IMR-90 (cell line): ENCODE measurements at regions not wholly inside any gene's neighbourhood (a gene's known extent, or its start where the extent isn't known, plus 50 kb on each side); places are given as distances from the start of the nearest gene placed in this dataset.

ENCODE experiments used
- ATAC-seq: fragments of 200-7000 bp; cut with Tn5 transposase; 2 replicates; pipeline ENCODE4 v1.9.1; 2020; ENCODE audit warnings: low read depth, mild to moderate bottlenecking, moderate library complexity
- BruUV-seq: library from RNA; stranded (reverse); fragments of 400-500 nt; replicated peaks from 2 replicates; lab custom pipeline; 2021; lab: Mats Ljungman, UMichigan
- CTCF ChIA-PET: fragments of 300-600 bp; formaldehyde crosslinking; extraction: SDS; loops from one replicate; lab custom pipeline; 2021; ENCODE audit warnings: antibody characterized with exemption; lab: Yijun Ruan, JAX
- POLR2A ChIA-PET: fragments of 300-600 bp; sonication (Branson Sonifier 250); formaldehyde crosslinking; loops from one replicate; lab custom pipeline; 2022; ENCODE audit warnings: antibody characterized with exemption; ENCODE audit not compliant: unreplicated experiment; lab: Charles Lee
- DNase-seq: peaks from one replicate; pipeline ENCODE4 v3.0.0; 2013
- H2AFZ ChIP-seq: replicated peaks from 2 replicates; pipeline ENCODE3; 2013; ENCODE audit warnings: low read length, mild to moderate bottlenecking; ENCODE audit not compliant: poor library complexity
- H2AK5ac ChIP-seq: 2 replicates; pipeline ENCODE4 v1.6.1; 2013; ENCODE audit warnings: low read depth, low read length, inconsistent platforms
- H2AK9ac ChIP-seq: replicated peaks from 2 replicates; pipeline ENCODE3; 2013; ENCODE audit warnings: mild to moderate bottlenecking, low read depth, low read length, moderate library complexity; ENCODE audit not compliant: poor library complexity
- H2BK120ac ChIP-seq: 2 replicates; pipeline ENCODE4 v1.6.1; 2013; ENCODE audit warnings: low read depth, low read length, inconsistent platforms
- H2BK15ac ChIP-seq: 3 replicates; pipeline ENCODE4 v1.6.1; 2013; ENCODE audit warnings: low read depth, low read length, inconsistent platforms
- H2BK20ac ChIP-seq: 2 replicates; pipeline ENCODE4 v1.6.1; 2013; ENCODE audit warnings: low read depth, mild to moderate bottlenecking, inconsistent platforms, low read length, moderate library complexity
- H2BK5ac ChIP-seq: 2 replicates; pipeline ENCODE4 v1.6.1; 2013; ENCODE audit warnings: mild to moderate bottlenecking, low read depth, low read length, inconsistent platforms; ENCODE audit not compliant: poor library complexity, severe bottlenecking
- H3K14ac ChIP-seq: replicated peaks from 2 replicates; pipeline ENCODE4 v1.6.1; 2013; ENCODE audit warnings: low read depth, low read length, inconsistent platforms
- H3K18ac ChIP-seq: 2 replicates; pipeline ENCODE4 v1.6.1; 2013; ENCODE audit warnings: low read depth, low read length, control low read depth
- H3K23ac ChIP-seq: 2 replicates; pipeline ENCODE4 v1.6.1; 2013; ENCODE audit warnings: low read depth, low read length, inconsistent platforms
- H3K27ac ChIP-seq: 2 replicates; pipeline ENCODE4 v1.5.1; 2013; ENCODE audit warnings: mild to moderate bottlenecking, control low read depth, low read length; ENCODE audit not compliant: insufficient read depth
- H3K27me3 ChIP-seq: 2 replicates; pipeline ENCODE4 v1.6.1; 2013; ENCODE audit warnings: low read length; ENCODE audit not compliant: control insufficient read depth, insufficient read depth
- H3K36me3 ChIP-seq: 2 replicates; pipeline ENCODE4 v1.6.1; 2013; ENCODE audit warnings: low read length, mixed read lengths; ENCODE audit not compliant: control insufficient read depth, insufficient read depth
- H3K4ac ChIP-seq: 2 replicates; pipeline ENCODE4 v1.6.1; 2013; ENCODE audit warnings: low read depth, low read length, inconsistent platforms
- H3K4me1 ChIP-seq: 2 replicates; pipeline ENCODE4 v1.6.1; 2013; ENCODE audit warnings: low read length, mixed read lengths; ENCODE audit not compliant: control insufficient read depth, insufficient read depth
- H3K4me2 ChIP-seq: 2 replicates; pipeline ENCODE4 v1.6.1; 2013; ENCODE audit warnings: low read depth, mild to moderate bottlenecking, control low read depth, low read length, moderate library complexity
- H3K4me3 ChIP-seq: 2 replicates; pipeline ENCODE4 v1.5.1; 2013; ENCODE audit warnings: low read depth, mild to moderate bottlenecking, control low read depth, low read length, moderate library complexity; ENCODE audit not compliant: insufficient read depth
- H3K56ac ChIP-seq: 2 replicates; pipeline ENCODE4 v1.6.1; 2013; ENCODE audit warnings: low read length, inconsistent platforms; ENCODE audit not compliant: insufficient read depth; ENCODE audit errors: extremely low read depth
- H3K79me1 ChIP-seq, 2 experiments: 2 replicates each; pipeline ENCODE4 v1.6.1; 2013; ENCODE audit warnings: low read length in 2 of 2, inconsistent platforms in 1 of 2, low read depth in 1 of 2
- H3K9ac ChIP-seq: 2 replicates; pipeline ENCODE4 v1.6.1; 2013; ENCODE audit warnings: low read depth, low read length, control low read depth
- H3K9me1 ChIP-seq: 2 replicates; pipeline ENCODE4 v1.6.1; 2013; ENCODE audit warnings: low read length, inconsistent platforms; ENCODE audit not compliant: insufficient read depth
- H3K9me3 ChIP-seq: 2 replicates; pipeline ENCODE4 v1.6.1; 2013; ENCODE audit warnings: low read length; ENCODE audit not compliant: control insufficient read depth, insufficient read depth
- H4K20me1 ChIP-seq: 2 replicates; pipeline ENCODE4 v1.6.1; 2013; ENCODE audit warnings: low read length, inconsistent platforms; ENCODE audit not compliant: insufficient read depth
- H4K5ac ChIP-seq: 2 replicates; pipeline ENCODE4 v1.6.1; 2013; ENCODE audit warnings: mild to moderate bottlenecking, low read depth, low read length, control low read depth
- H4K8ac ChIP-seq, 2 experiments: 2 replicates each; pipeline ENCODE4 v1.6.1; 2013; ENCODE audit warnings: low read depth in 2 of 2, low read length in 2 of 2, control low read depth in 1 of 2, inconsistent platforms in 1 of 2
- H4K91ac ChIP-seq: 2 replicates; pipeline ENCODE4 v1.6.1; 2013; ENCODE audit warnings: low read depth, low read length, inconsistent platforms; ENCODE audit not compliant: insufficient read depth
- BHLHE40 ChIP-seq: fragments of 150-350 bp; IDR thresholded peaks from 2 replicates; pipeline ENCODE4 v1.6.1; 2016; ENCODE audit warnings: mild to moderate bottlenecking, low read depth, low read length
- CEBPB ChIP-seq: IDR thresholded peaks from 2 replicates; pipeline ENCODE4 v1.6.1; 2012; ENCODE audit warnings: low read depth, low read length, improper control_type of control experiment
- CHD1 ChIP-seq: IDR thresholded peaks from 2 replicates; pipeline ENCODE4 v1.6.1; 2012; ENCODE audit warnings: low read depth, low read length, improper control_type of control experiment
- CTCF ChIP-seq: conservative IDR thresholded peaks from 2 replicates; pipeline ENCODE4 v1.5.1; 2012; ENCODE audit warnings: mild to moderate bottlenecking, low read depth, low read length, improper control_type of control experiment
- ELK1 ChIP-seq: fragments of 150-350 bp; IDR thresholded peaks from 2 replicates; pipeline ENCODE4 v1.6.1; 2016; ENCODE audit warnings: low read depth, mild to moderate bottlenecking, low read length, moderate library complexity, borderline replicate concordance
- FOS ChIP-seq: fragments of 150-350 bp; IDR thresholded peaks from 2 replicates; pipeline ENCODE4 v1.6.1; 2016; ENCODE audit warnings: low read depth, low read length
- MAFK ChIP-seq: IDR thresholded peaks from 2 replicates; pipeline ENCODE4 v1.6.1; 2012; ENCODE audit warnings: low read depth, low read length, improper control_type of control experiment
- MAZ ChIP-seq: IDR thresholded peaks from 2 replicates; pipeline ENCODE4 v1.6.1; 2012; ENCODE audit warnings: low read depth, mild to moderate bottlenecking, low read length, improper control_type of control experiment, moderate library complexity, borderline replicate concordance
- MXI1 ChIP-seq: IDR thresholded peaks from 2 replicates; pipeline ENCODE4 v1.6.1; 2012; ENCODE audit warnings: low read depth, mild to moderate bottlenecking, low read length, moderate library complexity, borderline replicate concordance
- NFE2L2 ChIP-seq: fragments of 150-350 bp; IDR thresholded peaks from 2 replicates; pipeline ENCODE4 v1.6.1; 2016; ENCODE audit warnings: low read depth, mild to moderate bottlenecking, low read length
- POLR2A ChIP-seq: IDR thresholded peaks from 2 replicates; pipeline ENCODE4 v1.6.1; 2012; ENCODE audit warnings: mild to moderate bottlenecking, low read depth, low read length
- RAD21 ChIP-seq: IDR thresholded peaks from 2 replicates; pipeline ENCODE4 v1.6.1; 2012; ENCODE audit warnings: low read length, improper control_type of control experiment
- RCOR1 ChIP-seq: IDR thresholded peaks from 2 replicates; pipeline ENCODE4 v1.6.1; 2012; ENCODE audit warnings: mild to moderate bottlenecking, low read length, improper control_type of control experiment; ENCODE audit not compliant: insufficient replicate concordance
- RFX5 ChIP-seq: IDR thresholded peaks from 2 replicates; pipeline ENCODE4 v1.8.0; 2012; ENCODE audit warnings: low read depth, mild to moderate bottlenecking, low read length, moderate library complexity
- SMC3 ChIP-seq: fragments of 150-350 bp; IDR thresholded peaks from 2 replicates; pipeline ENCODE4 v1.6.1; 2016; ENCODE audit warnings: low read depth, mild to moderate bottlenecking, antibody characterized with exemption, low read length, moderate library complexity
- USF2 ChIP-seq: fragments of 150-350 bp; IDR thresholded peaks from 2 replicates; pipeline ENCODE4 v1.6.1; 2017; ENCODE audit warnings: mild to moderate bottlenecking, antibody characterized with exemption, low read length, low read depth
- WGBS, 2 experiments: methylation state at CpG; one replicate each; pipeline versions ENCODE4 v1.1.5 to v1.1.7; 2013; ENCODE audit warnings: missing lambda C conversion rate in 2 of 2; ENCODE audit not compliant: insufficient read length in 1 of 2; ENCODE audit errors: extremely low coverage in 2 of 2; 5-methylcytosine and 5-hydroxymethylcytosine counted together
- dilution Hi-C: fragments of 300-500 bp; cut with HindIII; formaldehyde crosslinking; loops from one replicate; pipeline ENCODE4 v1.14.3; 2018; ENCODE audit warnings: low sequenced_read_pairs; ENCODE audit not compliant: unreplicated experiment
- in situ Hi-C: fragments of 300-500 bp; cut with MboI; formaldehyde crosslinking; loops from 3 replicates; pipeline ENCODE4 v1.14.3; 2019; ENCODE audit warnings: low sequenced_read_pairs, inconsistent platforms, mixed read lengths
- intact Hi-C: fragments of 100-400 bp; cut with micrococcal nuclease; formaldehyde crosslinking; loops from 2 replicates; pipeline ENCODE4 v1.10.0; 2022

- Histone ChIP-seq H3K9ac (no peak overlapping the region), H3K4me3 (no peak overlapping the region), H3K14ac (no peak overlapping the region), H2BK120ac (no peak overlapping the region), H3K4me2 (no peak overlapping the region), H3K56ac (no peak overlapping the region), H2AK5ac (no peak overlapping the region), H4K91ac (no peak overlapping the region), H2BK15ac (no peak overlapping the region), H3K36me3 (no peaks in the 10 kb centered on the region), H3K9me3 (peaks cover 20% of the 10 kb centered on the region), H3K27ac (no peak overlapping the region), H3K4ac (no peak overlapping the region), H4K20me1 (no peaks in the 10 kb centered on the region), H2AK9ac (no peak overlapping the region), H4K5ac (no peak overlapping the region), H3K4me1 (no peaks in the 10 kb centered on the region), H4K8ac (no peak overlapping the region), H3K18ac (no peak overlapping the region), H3K27me3 (no peaks in the 10 kb centered on the region), H2BK5ac (no peak overlapping the region), H3K9me1 (no peaks in the 10 kb centered on the region), H3K79me1 (no peaks in the 10 kb centered on the region), H3K23ac (no peak overlapping the region), H2BK20ac (no peak overlapping the region), H2AFZ (no peak overlapping the region)
- ChIA-PET CTCF (no interaction called here), POLR2A (no interaction called here)
- in situ Hi-C loops = no loop called here
- intact Hi-C loops = no loop called here
- ATAC-seq (no peak), DNase-seq (no peak)
- TF ChIP-seq POLR2A = no peak
- TF ChIP-seq FOS = no peak
- TF ChIP-seq RCOR1 = no peak
- TF ChIP-seq CHD1 = no peak
- no peak for TF ChIP-seq SMC3
- no peak for TF ChIP-seq USF2
- no peak for TF ChIP-seq MXI1
- TF ChIP-seq BHLHE40 = no peak
- TF ChIP-seq MAFK = no peak
- TF ChIP-seq ELK1 = no peak
- TF ChIP-seq CEBPB = no peak
- TF ChIP-seq RAD21 = no peak
- no peak for TF ChIP-seq CTCF
- TF ChIP-seq NFE2L2 = no peak
- no peak for TF ChIP-seq RFX5
- TF ChIP-seq MAZ = no peak
- WGBS, 2 experiments = 88% methylated on average over 4 of the region's 12 CpGs; no CpG with 5 or more reads in 1 of the 2 experiments
- no TSS peak for BruUV-seq
- dilution Hi-C loops = no loop called here
Observed at GRCh38 chr10:131609176-131609575, 291.6 kb upstream of the PPP2R2D start.
